H9 (cell line): ENCODE measurements at regions not wholly inside any gene's neighbourhood (a gene's known extent, or its start where the extent isn't known, plus 50 kb on each side); places are given as distances from the start of the nearest gene placed in this dataset.
A peak's percentile ranks its signal among the peaks of the same experiment; 100 is the strongest.

Experiments
- DNase-seq: peaks from one replicate; pipeline ENCODE4 v3.0.0-alpha.2; 2017
- H2AFZ ChIP-seq: one replicate; pipeline ENCODE4 v1.6.1; 2013; ENCODE audit warnings: mild to moderate bottlenecking, low read length, control low read depth, moderate library complexity
- H2AK5ac ChIP-seq: 2 replicates; pipeline ENCODE4 v1.6.1; 2013; ENCODE audit warnings: low read length, control low read depth, mixed read lengths; ENCODE audit not compliant: insufficient read length
- H2BK120ac ChIP-seq: one replicate; pipeline ENCODE4 v1.6.1; 2013; ENCODE audit warnings: low read depth, mild to moderate bottlenecking, low read length, control low read depth, inconsistent platforms; ENCODE audit not compliant: poor library complexity, severe bottlenecking
- H2BK12ac ChIP-seq: 2 replicates; pipeline ENCODE4 v1.6.1; 2013; ENCODE audit warnings: low read length, control low read depth, mixed read lengths, low read depth; ENCODE audit not compliant: insufficient read length
- H2BK15ac ChIP-seq: 2 replicates; pipeline ENCODE4 v1.6.1; 2013; ENCODE audit warnings: low read depth, low read length, control low read depth
- H2BK20ac ChIP-seq: one replicate; pipeline ENCODE4 v1.6.1; 2013; ENCODE audit warnings: low read depth, mild to moderate bottlenecking, low read length, control low read depth, inconsistent platforms; ENCODE audit not compliant: poor library complexity, severe bottlenecking
- H2BK5ac ChIP-seq: 2 replicates; pipeline ENCODE4 v1.6.1; 2013; ENCODE audit warnings: low read length, control low read depth, mixed read lengths; ENCODE audit not compliant: insufficient read length
- H3K14ac ChIP-seq: 2 replicates; pipeline ENCODE4 v1.6.1; 2013; ENCODE audit warnings: low read length, control low read depth; ENCODE audit not compliant: insufficient read depth
- H3K18ac ChIP-seq: 2 replicates; pipeline ENCODE4 v1.6.1; 2013; ENCODE audit warnings: low read depth, mild to moderate bottlenecking, mixed read lengths, low read length, control low read depth; ENCODE audit not compliant: insufficient read length
- H3K23ac ChIP-seq: 2 replicates; pipeline ENCODE4 v1.6.1; 2013; ENCODE audit warnings: low read length, control low read depth, mixed read lengths, low read depth; ENCODE audit not compliant: insufficient read length
- H3K23me2 ChIP-seq: 2 replicates; pipeline ENCODE4 v1.6.1; 2013; ENCODE audit warnings: low read depth, mild to moderate bottlenecking, mixed read lengths, low read length, control low read depth; ENCODE audit not compliant: insufficient read length, poor library complexity, severe bottlenecking
- H3K27ac ChIP-seq: 2 replicates; pipeline ENCODE4 v1.5.1; 2013; ENCODE audit warnings: low read length, control low read depth, mixed read lengths, low read depth; ENCODE audit not compliant: insufficient read length
- H3K27me3 ChIP-seq: 2 replicates; pipeline ENCODE4 v1.6.1; 2013; ENCODE audit warnings: low read length, control low read depth, inconsistent platforms; ENCODE audit not compliant: insufficient read depth
- H3K4ac ChIP-seq: 2 replicates; pipeline ENCODE4 v1.6.1; 2013; ENCODE audit warnings: low read depth, mild to moderate bottlenecking, control low read depth, inconsistent platforms, low read length, moderate library complexity
- H3K4me1 ChIP-seq: 2 replicates; pipeline ENCODE4 v1.6.1; 2013; ENCODE audit warnings: low read length, control low read depth, inconsistent platforms; ENCODE audit not compliant: insufficient read depth
- H3K4me2 ChIP-seq: 2 replicates; pipeline ENCODE4 v1.6.1; 2013; ENCODE audit warnings: low read length, control low read depth, mixed read lengths; ENCODE audit not compliant: insufficient read length, insufficient read depth
- H3K56ac ChIP-seq: 2 replicates; pipeline ENCODE4 v1.6.1; 2013; ENCODE audit warnings: low read depth, mild to moderate bottlenecking, mixed read lengths, low read length, control low read depth; ENCODE audit not compliant: insufficient read length
- H3K79me1 ChIP-seq: 2 replicates; pipeline ENCODE4 v1.6.1; 2013; ENCODE audit warnings: low read depth, mild to moderate bottlenecking, moderate library complexity, low read length, control low read depth, inconsistent platforms; ENCODE audit not compliant: insufficient read depth, poor library complexity, severe bottlenecking
- H3K79me2 ChIP-seq: 2 replicates; pipeline ENCODE4 v1.6.1; 2013; ENCODE audit warnings: low read length, control low read depth, inconsistent platforms; ENCODE audit not compliant: insufficient read depth
- H3K9ac ChIP-seq: 2 replicates; pipeline ENCODE4 v1.6.1; 2013; ENCODE audit warnings: low read length, control low read depth, mixed read lengths; ENCODE audit not compliant: insufficient read length; ENCODE audit errors: extremely low read depth
- H3K9me3 ChIP-seq: one replicate; pipeline ENCODE4 v1.6.1; 2013; ENCODE audit warnings: low read depth, low read length, inconsistent platforms; ENCODE audit not compliant: control insufficient read depth
- H3T11ph ChIP-seq: one replicate; pipeline ENCODE4 v1.6.1; 2013; ENCODE audit warnings: mild to moderate bottlenecking, low read length, control low read depth, inconsistent platforms
- H4K20me1 ChIP-seq: one replicate; pipeline ENCODE4 v1.6.1; 2013; ENCODE audit not compliant: control insufficient read depth, insufficient read length, insufficient read depth
- H4K5ac ChIP-seq: 2 replicates; pipeline ENCODE4 v1.6.1; 2013; ENCODE audit warnings: low read depth, mild to moderate bottlenecking, mixed read lengths, low read length, control low read depth; ENCODE audit not compliant: insufficient read length
- H4K8ac ChIP-seq: replicated peaks from 2 replicates; pipeline ENCODE4 v1.6.1; 2013; ENCODE audit warnings: low read length, control low read depth, mixed read lengths, low read depth; ENCODE audit not compliant: insufficient read length
- H4K91ac ChIP-seq: 2 replicates; pipeline ENCODE4 v1.6.1; 2013; ENCODE audit warnings: low read depth, mild to moderate bottlenecking, moderate library complexity, mixed read lengths, low read length, control low read depth; ENCODE audit not compliant: insufficient read length
- H3K27ac Mint-ChIP-seq, 3 experiments: 2 replicates in 2 of 3; 3 replicates in 1 of 3; pipeline ENCODE4 v1.8.0; 2020 to 2021; ENCODE audit warnings: mixed read lengths in 3 of 3, mild to moderate bottlenecking in 1 of 3, moderate library complexity in 1 of 3
- H3K27me3 Mint-ChIP-seq: 2 replicates; pipeline ENCODE4 v1.8.0; 2021; ENCODE audit warnings: low read depth, mild to moderate bottlenecking, moderate library complexity, mixed read lengths
- H3K36me3 Mint-ChIP-seq, 3 experiments: 2 replicates in 2 of 3; 3 replicates in 1 of 3; pipeline ENCODE4 v1.8.0; 2020 to 2021; ENCODE audit warnings: low read depth in 3 of 3, mixed read lengths in 3 of 3; ENCODE audit not compliant: insufficient read depth in 1 of 3
- H3K4me1 Mint-ChIP-seq, 2 experiments: 2 replicates each; pipeline ENCODE4 v1.8.0; 2020; ENCODE audit warnings: mixed read lengths in 2 of 2
- H3K4me3 Mint-ChIP-seq, 2 experiments: 2 replicates in 1 of 2; 3 replicates in 1 of 2; pipeline ENCODE4 v1.8.0; 2020 to 2021; ENCODE audit warnings: mild to moderate bottlenecking in 2 of 2, mixed read lengths in 2 of 2, moderate library complexity in 1 of 2
- H3K9me3 Mint-ChIP-seq, 2 experiments: 2 replicates in 1 of 2; 3 replicates in 1 of 2; pipeline ENCODE4 v1.8.0; 2020; ENCODE audit warnings: mild to moderate bottlenecking in 2 of 2, mixed read lengths in 2 of 2, moderate library complexity in 1 of 2
- CTCF ChIP-seq: fragments of 200-600 bp; sonication (generic); conservative IDR thresholded peaks from 3 replicates; pipeline ENCODE4 v1.8.0; 2021; ENCODE audit warnings: antibody characterized with exemption, mild to moderate bottlenecking
- WGBS: extraction: QIAGEN DNeasy Blood & Tissue Kit; methylation state at CpG from one replicate; pipeline ENCODE4 v1.1.7; 2013; ENCODE audit warnings: missing lambda C conversion rate, low lambda C conversion rate, mixed read lengths; ENCODE audit not compliant: insufficient read length; ENCODE audit errors: extremely low coverage; 5-methylcytosine and 5-hydroxymethylcytosine counted together

- Mint-ChIP-seq H3K27me3 (peaks cover 3% of the 10 kb centered on the region; the same call in 1 of the 2 replicates), H3K27ac (peak overlapping the region in 1 of 3 experiments; percentile 7; a peak in 1 of 7 replicates), H3K36me3 (no peaks in the 10 kb centered on the region), H3K9me3 (no peaks in the 10 kb centered on the region), H3K4me1 (peaks cover 2 to 6% of the 10 kb centered on the region in 2 experiments; a peak in 2 of 4 replicates), H3K4me3 (no peak overlapping the region)
- Histone ChIP-seq H3K79me2 (no peaks in the 10 kb centered on the region), H3K56ac (no peak overlapping the region), H2BK5ac (no peak overlapping the region), H3K79me1 (no peaks in the 10 kb centered on the region), H3K27ac (no peak overlapping the region), H3K4me1 (no peaks in the 10 kb centered on the region), H2BK15ac (no peak overlapping the region), H4K5ac (no peak overlapping the region), H2BK20ac (no peak overlapping the region), H3K18ac (no peak overlapping the region), H4K20me1 (no peaks in the 10 kb centered on the region), H4K8ac (no peak overlapping the region), H3K9ac (no peak overlapping the region), H3K4ac (no peak overlapping the region), H3K4me2 (no peak overlapping the region), H3T11ph (no peak overlapping the region), H3K14ac (peak overlapping the region; percentile 31; the same call in 1 of the 2 replicates), H3K27me3 (no peaks in the 10 kb centered on the region), H4K91ac (no peak overlapping the region), H3K23ac (no peak overlapping the region), H2AK5ac (no peak overlapping the region), H2AFZ (no peak overlapping the region), H3K9me3 (no peaks in the 10 kb centered on the region), H3K23me2 (no peaks in the 10 kb centered on the region), H2BK12ac (no peak overlapping the region), H2BK120ac (no peak overlapping the region)
- no CpG with 5 or more reads among the region's 10 CpGs for WGBS
- TF ChIP-seq CTCF, result no peak
- DNase-seq, result no peak
Measured at GRCh38 chr10:129110780-129111179, 356.3 kb upstream of the MGMT start.
